ENCODE measurements at regions not wholly inside any gene's neighbourhood (a gene's known extent, or its start where the extent isn't known, plus 50 kb on each side); places are given as distances from the start of the nearest gene placed in this dataset.

DNA sequence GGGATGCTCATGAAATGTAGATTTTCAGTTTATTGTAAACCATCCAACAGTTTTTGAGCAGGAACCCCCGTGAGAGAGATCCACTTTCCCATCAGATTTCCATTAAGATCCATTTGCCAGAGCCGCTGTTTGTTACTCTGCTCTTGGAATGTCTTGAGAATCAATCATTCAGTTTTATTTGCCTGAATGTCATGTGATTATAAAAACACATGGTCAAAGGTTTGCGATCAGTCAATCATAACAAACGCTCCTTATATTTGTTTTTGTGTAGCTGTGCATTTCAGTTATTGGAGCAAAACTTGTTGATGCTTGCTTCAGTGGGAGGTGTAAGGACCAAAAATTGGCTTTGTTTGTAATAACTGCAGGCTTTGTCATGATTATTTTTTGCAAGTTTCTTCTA, 155.8 kb upstream of the RHOBTB1 start:
- no peak overlapping the region for H3K4me3 ChIP-seq (ENCODE audit: insufficient read depth, low read length, poor library complexity, severe bottlenecking)
- no peaks in the 10 kb centered on the region for H4K20me1 ChIP-seq (ENCODE audit: low read depth, low read length)
- no peak overlapping the region for H3K4me2 ChIP-seq (ENCODE audit: low read depth, low read length, poor library complexity, severe bottlenecking)
- no peaks in the 10 kb centered on the region for H3K9me2 ChIP-seq (replicated peaks; ENCODE audit: insufficient read depth, low read length)
- H3F3A ChIP-seq (ENCODE audit: insufficient read depth) = no peaks in the 10 kb centered on the region
- no peaks in the 10 kb centered on the region for H3K9me3 ChIP-seq (ENCODE audit: insufficient read depth, low read length)
- TF ChIP-seq EZH2phosphoT487 (conservative IDR thresholded peaks at IDR 0.05; ENCODE audit: low read length) = no peak
- TF ChIP-seq, protein P1, sequence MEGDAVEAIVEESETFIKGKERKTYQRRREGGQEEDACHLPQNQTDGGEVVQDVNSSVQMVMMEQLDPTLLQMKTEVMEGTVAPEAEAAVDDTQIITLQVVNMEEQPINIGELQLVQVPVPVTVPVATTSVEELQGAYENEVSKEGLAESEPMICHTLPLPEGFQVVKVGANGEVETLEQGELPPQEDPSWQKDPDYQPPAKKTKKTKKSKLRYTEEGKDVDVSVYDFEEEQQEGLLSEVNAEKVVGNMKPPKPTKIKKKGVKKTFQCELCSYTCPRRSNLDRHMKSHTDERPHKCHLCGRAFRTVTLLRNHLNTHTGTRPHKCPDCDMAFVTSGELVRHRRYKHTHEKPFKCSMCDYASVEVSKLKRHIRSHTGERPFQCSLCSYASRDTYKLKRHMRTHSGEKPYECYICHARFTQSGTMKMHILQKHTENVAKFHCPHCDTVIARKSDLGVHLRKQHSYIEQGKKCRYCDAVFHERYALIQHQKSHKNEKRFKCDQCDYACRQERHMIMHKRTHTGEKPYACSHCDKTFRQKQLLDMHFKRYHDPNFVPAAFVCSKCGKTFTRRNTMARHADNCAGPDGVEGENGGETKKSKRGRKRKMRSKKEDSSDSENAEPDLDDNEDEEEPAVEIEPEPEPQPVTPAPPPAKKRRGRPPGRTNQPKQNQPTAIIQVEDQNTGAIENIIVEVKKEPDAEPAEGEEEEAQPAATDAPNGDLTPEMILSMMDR (IDR thresholded peaks at IDR 0.05; ENCODE audit: insufficient read depth, low read length, poor library complexity, severe bottlenecking) = no peak
- no peaks in the 10 kb centered on the region for H3K36me3 ChIP-seq (ENCODE audit: low read length)
- no peak overlapping the region for H2AFZ ChIP-seq (ENCODE audit: low read depth, low read length, severe bottlenecking)
- H3K9ac ChIP-seq (ENCODE audit: low read length) = no peak overlapping the region
- no peak overlapping the region for H3K27ac ChIP-seq (ENCODE audit: low read depth, low read length)
- no peaks in the 10 kb centered on the region for H3K27me3 ChIP-seq (ENCODE audit: low read length)
- no peaks in the 10 kb centered on the region for H3K79me2 ChIP-seq (ENCODE audit: insufficient read depth, low read length)

DNA sequence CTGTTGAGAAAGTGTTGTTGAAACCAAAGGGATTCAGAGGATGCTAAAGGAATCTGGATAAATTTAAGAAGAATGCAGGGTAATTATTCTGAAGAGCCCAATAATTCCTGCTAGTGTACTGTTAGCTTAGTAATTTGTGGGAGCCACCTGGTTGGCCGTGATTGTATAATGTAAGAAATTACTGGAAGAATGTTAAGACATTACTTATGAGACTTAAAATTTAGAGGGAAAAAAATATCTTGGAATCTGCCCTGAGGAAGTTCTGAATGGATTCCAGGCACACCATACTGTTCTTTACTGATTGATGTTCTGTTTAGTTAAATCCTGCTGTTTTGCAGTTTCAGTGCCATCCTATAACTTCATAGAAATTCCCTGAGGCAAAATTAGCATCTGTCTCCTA, 155.0 kb upstream of the RHOBTB1 start:
- no peaks in the 10 kb centered on the region for H3K79me2 ChIP-seq (ENCODE audit: insufficient read depth, low read length)
- no peaks in the 10 kb centered on the region for H3K27me3 ChIP-seq (ENCODE audit: low read length)
- no peaks in the 10 kb centered on the region for H3F3A ChIP-seq (ENCODE audit: insufficient read depth)
- H4K20me1 ChIP-seq (ENCODE audit: low read depth, low read length) = no peaks in the 10 kb centered on the region
- H3K9ac ChIP-seq (ENCODE audit: low read length) = no peak overlapping the region
- H3K9me3 ChIP-seq (ENCODE audit: insufficient read depth, low read length) = no peaks in the 10 kb centered on the region
- H3K4me2 ChIP-seq (ENCODE audit: low read depth, low read length, poor library complexity, severe bottlenecking) = no peak overlapping the region
- H3K4me3 ChIP-seq (ENCODE audit: insufficient read depth, low read length, poor library complexity, severe bottlenecking) = no peak overlapping the region
- no peak overlapping the region for H2AFZ ChIP-seq (ENCODE audit: low read depth, low read length, severe bottlenecking)
- no peak overlapping the region for H3K27ac ChIP-seq (ENCODE audit: low read depth, low read length)
- no peaks in the 10 kb centered on the region for H3K9me2 ChIP-seq (replicated peaks; ENCODE audit: insufficient read depth, low read length)
- H3K36me3 ChIP-seq (ENCODE audit: low read length) = no peaks in the 10 kb centered on the region
- no peak for TF ChIP-seq EZH2phosphoT487 (conservative IDR thresholded peaks at IDR 0.05; ENCODE audit: low read length)
- TF ChIP-seq, protein P1 (IDR thresholded peaks at IDR 0.05; ENCODE audit: insufficient read depth, low read length, poor library complexity, severe bottlenecking) = no peak

DNA sequence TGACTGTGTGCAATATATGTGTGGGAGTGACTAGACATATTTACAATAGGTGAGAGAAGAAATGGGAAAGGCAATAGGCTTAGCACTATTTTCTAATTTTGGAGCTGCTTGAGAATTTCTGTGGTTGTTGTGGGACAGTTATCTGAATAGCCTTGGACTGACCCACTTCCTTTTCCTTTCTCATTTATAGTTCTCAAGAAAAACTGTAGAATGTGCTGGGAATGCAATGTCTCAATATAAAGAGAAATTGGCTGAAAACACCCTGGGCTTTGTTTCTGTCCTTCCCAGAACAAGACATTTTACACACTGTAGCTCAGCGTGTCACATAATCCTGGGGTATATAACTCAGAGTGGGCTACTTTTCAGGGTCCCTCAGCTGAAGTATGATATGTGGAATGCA, 153.0 kb upstream of the RHOBTB1 start:
- Histone ChIP-seq H2AFZ (ENCODE audit: low read depth, low read length, severe bottlenecking) (no peak overlapping the region), H3K79me2 (ENCODE audit: insufficient read depth, low read length) (no peaks in the 10 kb centered on the region), H3K9ac (ENCODE audit: low read length) (no peak overlapping the region), H3K4me3 (ENCODE audit: insufficient read depth, low read length, poor library complexity, severe bottlenecking) (no peak overlapping the region), H3K4me2 (ENCODE audit: low read depth, low read length, poor library complexity, severe bottlenecking) (no peak overlapping the region), H3K36me3 (ENCODE audit: low read length) (no peaks in the 10 kb centered on the region), H3K27ac (ENCODE audit: low read depth, low read length) (no peak overlapping the region), H3F3A (ENCODE audit: insufficient read depth) (no peaks in the 10 kb centered on the region), H4K20me1 (ENCODE audit: low read depth, low read length) (no peaks in the 10 kb centered on the region), H3K27me3 (ENCODE audit: low read length) (no peaks in the 10 kb centered on the region), H3K9me3 (ENCODE audit: insufficient read depth, low read length) (no peaks in the 10 kb centered on the region), H3K9me2 (replicated peaks; ENCODE audit: insufficient read depth, low read length) (no peaks in the 10 kb centered on the region)
- TF ChIP-seq, protein P1 (IDR thresholded peaks at IDR 0.05; ENCODE audit: insufficient read depth, low read length, poor library complexity, severe bottlenecking) = no peak
- TF ChIP-seq EZH2phosphoT487 (conservative IDR thresholded peaks at IDR 0.05; ENCODE audit: low read length) = no peak

All from SU-DHL-6 (cell line).